Skin epidermis (tissue), 12 donors: ENCODE measurements at regions not wholly inside any gene's neighbourhood (a gene's known extent, or its start where the extent isn't known, plus 50 kb on each side); places are given as distances from the start of the nearest gene placed in this dataset.
"Not testable (repeated sequence)": the region's sequence is repeated elsewhere in the genome, so short reads cannot be mapped to it uniquely, and the experiment has no call there.

ENCODE experiments used
- H3K27ac ChIP-seq, 21 experiments: fragments of 200-600 bp; sonication (generic) in 11 of 21; one replicate each; pipeline ENCODE4 v1.5.0; 2020; ENCODE audit warnings: mild to moderate bottlenecking in 3 of 21, inconsistent platforms in 2 of 21, moderate library complexity in 2 of 21
- H3K4me3 ChIP-seq, 7 experiments: fragments of 200-600 bp; sonication (generic) in 2 of 7; one replicate each; pipeline ENCODE4 v1.5.0; 2020; ENCODE audit warnings: inconsistent platforms in 2 of 7, mild to moderate bottlenecking in 2 of 7, moderate library complexity in 1 of 7

DNA sequence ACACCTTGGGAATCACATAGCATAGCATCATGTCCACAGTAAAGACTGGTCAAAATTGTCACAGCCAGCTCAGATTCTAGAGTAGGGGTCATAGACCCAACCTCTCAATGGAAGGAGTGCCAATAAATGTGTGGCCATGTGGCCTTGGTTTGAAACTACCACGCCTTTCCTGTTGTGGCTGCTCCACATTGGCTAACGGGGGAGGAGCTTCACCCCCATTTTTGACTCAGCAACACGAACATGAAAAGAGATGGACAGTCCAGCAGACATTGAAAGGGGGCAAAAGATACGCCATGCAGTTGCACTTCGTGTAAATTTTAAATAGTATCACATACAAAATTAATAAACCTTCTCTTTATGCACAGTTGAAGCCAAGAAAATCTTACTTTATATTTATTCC, 78.4 kb upstream of the HIVEP3 start:
- no peak overlapping the region for H3K4me3 ChIP-seq
- H3K27ac ChIP-seq: no peak overlapping the region

DNA sequence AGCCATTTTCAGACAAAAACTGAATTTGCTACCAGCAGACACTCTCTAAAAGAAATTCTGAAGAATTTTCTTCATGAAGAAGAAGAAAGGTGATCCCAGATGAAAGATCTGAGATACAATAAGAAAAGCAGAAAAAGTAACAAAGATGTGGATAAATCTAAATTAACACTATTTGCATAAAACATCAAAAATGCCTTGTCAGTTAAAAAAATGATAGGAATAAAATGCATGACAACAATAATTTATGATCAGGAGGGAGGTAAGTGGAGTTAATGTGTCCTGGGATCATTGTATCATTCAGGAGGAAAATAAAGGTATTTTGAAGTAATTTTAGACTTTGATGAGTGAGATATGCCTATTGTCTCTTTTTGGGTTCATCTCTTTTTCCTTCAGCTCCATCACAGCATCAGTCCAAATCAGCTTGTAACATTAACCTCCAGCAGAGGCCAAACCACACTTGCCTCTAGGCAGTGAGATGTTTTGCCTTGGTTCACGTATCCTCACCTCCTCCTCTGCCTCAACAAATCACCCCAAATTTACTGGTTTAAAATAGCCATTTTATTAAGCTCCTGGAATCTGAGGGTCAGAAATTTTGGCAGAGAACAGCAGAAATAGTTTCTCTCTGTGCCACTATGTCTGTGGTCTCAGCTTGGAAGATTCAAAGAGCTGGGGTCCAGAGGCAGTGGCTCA, 76.9 kb upstream of the HIVEP3 start:
- no peak overlapping the region for H3K27ac ChIP-seq
- H3K4me3 ChIP-seq: no peak overlapping the region

DNA sequence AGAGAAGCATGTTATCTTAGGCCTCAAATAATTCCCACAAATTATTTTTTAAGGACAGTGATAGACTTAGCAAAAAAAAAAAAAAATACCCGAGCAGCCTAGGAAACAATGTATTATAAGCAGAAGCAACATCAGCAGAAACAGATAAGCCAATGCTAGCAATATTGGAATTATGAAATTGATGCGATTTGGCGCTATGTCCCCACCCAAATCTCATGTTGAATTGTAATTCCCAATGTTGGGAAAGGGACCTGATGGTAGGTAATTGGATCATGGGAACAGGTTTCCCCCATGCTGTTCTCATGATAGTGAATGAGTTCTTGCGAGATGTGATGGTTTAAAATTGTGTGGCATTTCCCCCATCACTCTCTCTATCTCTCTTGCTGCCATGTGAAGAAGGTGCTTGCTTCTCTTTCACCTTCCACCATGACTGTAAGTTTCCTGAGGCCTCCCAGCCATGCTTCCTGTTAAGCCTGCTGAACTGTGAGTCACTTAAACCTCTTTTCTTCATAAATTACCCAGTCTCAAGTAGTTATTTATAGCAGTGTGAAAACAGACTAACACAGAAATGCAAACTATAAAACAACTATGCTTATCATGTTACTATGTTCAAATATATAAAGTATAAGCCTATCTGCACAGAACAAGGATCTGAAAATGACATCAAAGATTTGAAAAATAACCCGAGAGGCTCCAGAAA, 75.6 kb upstream of the HIVEP3 start:
- no peak overlapping the region for H3K27ac ChIP-seq
- H3K4me3 ChIP-seq: no peak overlapping the region

DNA sequence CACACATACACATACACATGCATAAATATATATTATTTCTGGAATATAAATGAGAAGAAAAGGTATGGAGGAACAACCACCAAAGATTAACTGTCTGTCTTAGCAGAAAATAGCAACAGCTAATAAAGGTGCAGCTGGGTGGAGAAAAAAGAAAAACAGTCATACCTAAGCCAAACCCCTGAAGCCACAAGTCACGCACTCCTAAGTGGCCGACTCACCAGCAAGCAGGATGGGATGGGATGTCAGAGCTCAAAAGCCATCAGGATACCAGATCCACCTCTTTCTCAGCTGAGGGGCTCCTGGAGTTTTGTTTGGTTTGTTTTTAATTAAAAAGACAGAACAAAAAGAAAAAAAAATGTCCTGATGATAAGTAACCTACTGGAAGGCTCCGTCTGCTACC, 64.7 kb upstream of the HIVEP3 start:
- Histone ChIP-seq H3K27ac (no peak overlapping the region), H3K4me3 (no peak overlapping the region)

DNA sequence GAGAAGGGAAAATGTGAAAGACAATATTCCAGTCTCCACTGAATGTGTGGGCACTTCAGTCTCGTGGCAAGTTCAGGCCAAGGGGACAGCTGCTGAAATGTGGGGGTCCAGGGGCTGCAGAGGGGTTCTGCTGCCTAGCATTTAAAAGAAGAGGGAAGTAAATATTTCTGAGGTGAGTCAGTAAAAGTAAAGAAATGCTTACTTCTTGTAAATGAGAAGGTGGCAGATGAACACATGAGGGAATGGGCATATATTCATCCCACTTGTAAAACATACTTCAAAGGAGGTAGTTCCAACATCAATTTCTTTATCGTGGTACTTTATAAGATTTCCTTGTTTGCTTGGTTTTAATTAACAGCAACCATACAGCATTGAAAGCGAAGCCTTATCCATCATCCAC, 63.1 kb upstream of the HIVEP3 start:
- Histone ChIP-seq H3K27ac (no peak overlapping the region), H3K4me3 (no peak overlapping the region)

DNA sequence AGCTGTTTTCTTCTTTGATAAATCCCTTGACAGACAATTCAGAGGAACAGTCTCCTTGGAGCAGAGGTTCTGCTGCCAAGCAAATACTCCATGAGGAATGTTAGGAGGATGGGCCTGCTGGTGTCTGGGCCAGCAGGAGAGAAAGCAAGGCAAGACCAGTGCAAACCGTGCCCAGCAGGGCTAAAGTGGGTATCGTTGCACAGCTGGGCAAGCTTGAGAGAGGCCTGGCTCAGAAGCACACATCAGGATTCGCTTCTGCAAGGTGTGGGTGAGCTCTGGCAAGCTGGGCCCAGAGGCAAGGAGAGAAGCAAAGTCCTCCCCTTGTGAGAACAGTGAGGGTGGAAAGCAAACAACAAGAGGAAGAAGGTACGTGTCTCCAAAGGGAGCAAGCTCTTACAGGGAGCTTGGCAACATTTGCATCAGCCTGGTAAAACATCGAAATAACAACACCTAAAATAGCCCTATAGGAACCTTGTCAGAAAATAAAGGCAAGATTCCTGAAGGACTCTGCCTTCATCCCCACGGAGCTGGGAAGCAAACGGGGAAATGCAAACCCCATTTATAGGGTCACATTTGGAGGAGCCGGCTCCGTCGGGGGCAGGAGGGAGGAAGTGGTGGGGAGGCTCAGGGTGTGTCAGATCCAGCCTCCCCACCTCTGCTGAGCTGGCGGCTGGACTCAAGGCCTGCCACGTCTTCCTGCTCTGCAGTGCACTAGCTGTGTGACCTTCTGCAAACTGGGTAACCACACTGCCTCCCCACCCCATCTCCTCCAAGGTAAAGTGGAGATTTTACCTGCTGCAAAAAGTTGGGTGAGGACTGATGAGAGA, 62.3 kb upstream of the HIVEP3 start:
- no peak overlapping the region for H3K27ac ChIP-seq
- no peak overlapping the region for H3K4me3 ChIP-seq

DNA sequence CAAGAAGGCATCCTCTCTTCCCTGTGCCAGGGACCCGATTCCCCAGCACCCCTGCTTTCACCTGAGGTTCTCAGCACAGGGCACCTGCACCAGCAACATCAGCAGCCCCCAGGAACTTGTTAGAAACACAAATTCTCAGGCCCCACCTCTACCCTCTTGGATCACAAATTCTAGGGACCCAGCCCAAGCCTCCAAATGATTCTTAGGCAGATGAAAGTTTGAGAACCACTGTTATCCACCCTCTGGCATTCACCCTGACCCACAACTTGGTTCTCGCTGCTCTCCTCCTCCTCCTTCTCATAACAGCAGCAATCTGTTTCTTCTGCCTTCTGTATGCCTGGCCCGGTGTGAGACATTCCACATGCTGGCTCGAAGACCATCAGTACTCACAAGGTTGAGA, 60.3 kb upstream of the HIVEP3 start:
- Histone ChIP-seq H3K4me3 (no peak overlapping the region), H3K27ac (no peak overlapping the region)

DNA sequence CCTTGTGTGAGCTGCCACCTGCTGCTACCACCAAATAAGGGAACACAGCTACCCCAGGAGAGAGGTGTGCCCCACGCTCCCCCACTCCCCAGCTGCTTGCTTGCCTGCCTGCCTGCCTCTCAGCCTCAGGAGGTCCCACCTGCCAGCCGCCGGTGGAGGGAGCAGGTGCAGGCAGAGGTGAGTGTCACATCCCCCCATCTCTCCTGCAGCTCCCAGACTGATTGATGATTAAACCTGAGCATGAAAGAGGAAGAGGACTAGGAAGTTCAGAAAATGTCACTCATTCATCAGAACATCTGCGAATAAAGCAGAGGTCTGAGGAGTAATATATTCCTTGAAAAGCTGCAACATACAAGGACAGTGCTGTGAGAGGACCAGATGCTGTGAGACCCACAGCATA, 58.6 kb upstream of the HIVEP3 start:
- H3K4me3 ChIP-seq: no peak overlapping the region
- no peak overlapping the region for H3K27ac ChIP-seq

DNA sequence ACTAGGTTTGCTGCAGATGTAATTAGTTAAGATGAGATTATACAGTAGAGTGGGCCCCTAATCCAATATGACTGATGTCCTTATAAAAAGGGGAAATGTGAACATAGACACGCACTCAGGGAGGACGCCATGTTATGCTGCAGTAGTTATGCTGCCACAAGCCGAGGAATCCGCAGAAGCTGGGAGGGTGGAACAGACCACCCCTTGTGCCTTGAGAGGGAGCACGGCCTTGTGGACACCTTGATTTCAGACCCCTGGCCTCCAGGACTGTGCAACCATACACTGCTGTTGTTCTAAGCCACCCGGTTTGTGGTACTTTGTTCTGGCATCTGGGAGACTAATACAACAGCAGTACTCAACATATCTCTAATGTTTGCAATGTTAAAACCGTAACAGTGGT, 57.9 kb upstream of the HIVEP3 start:
- Histone ChIP-seq H3K27ac (no peak overlapping the region), H3K4me3 (no peak overlapping the region)

DNA sequence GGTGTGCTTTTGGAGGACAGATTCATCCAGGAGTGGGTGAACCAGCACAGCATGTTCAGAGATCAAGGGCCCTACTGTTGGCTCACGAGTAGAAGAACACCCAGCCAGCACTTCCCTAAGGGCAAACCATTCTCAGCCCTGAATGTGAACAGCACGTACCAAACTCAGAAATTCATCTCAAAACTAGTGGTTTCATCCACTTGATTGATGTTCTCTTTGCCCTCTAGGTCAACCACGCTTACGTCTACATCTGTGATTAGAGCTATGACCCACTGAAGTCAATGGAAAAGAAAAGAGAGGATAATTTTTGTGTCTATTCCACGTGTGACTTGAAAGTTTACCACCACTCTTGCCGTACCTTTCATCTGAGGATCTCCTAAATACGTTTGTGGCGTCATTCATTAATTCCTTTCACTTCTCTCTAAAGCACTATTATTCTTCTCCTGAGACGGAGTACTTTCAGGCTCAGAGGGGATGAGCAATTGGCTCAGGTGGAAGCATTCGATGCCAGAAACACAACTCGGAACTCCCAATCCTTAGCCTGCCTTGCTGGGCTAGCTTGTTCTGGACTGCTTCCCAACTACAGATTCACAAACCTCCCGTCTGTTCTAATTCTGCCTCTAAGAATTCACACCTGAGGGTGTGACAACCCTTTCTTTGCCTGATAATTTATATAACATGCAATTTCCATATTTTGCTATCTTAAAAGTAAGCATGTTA, 57.3 kb upstream of the HIVEP3 start:
- Histone ChIP-seq H3K4me3 (no peak overlapping the region), H3K27ac (no peak overlapping the region)

DNA sequence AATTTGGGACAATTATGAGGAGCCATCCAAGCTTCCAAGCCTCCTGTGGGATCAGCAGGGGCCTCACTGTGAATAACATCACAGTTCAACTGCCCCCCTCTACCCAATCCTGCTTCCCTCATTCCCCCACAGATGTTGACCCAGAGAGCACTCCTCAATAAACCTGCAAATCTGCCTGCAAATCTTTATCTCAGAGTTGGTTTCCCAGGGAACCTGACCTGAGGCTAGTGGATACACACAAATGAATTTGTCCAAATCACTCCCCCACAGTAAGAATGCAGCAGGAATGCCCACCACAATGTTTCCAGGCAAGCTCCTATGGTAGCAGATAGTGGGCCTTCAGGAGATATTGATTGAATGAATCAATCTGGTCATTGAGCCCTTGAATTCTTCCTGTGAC, 56.4 kb upstream of the HIVEP3 start:
- Histone ChIP-seq H3K4me3 (no peak overlapping the region), H3K27ac (no peak overlapping the region)

DNA sequence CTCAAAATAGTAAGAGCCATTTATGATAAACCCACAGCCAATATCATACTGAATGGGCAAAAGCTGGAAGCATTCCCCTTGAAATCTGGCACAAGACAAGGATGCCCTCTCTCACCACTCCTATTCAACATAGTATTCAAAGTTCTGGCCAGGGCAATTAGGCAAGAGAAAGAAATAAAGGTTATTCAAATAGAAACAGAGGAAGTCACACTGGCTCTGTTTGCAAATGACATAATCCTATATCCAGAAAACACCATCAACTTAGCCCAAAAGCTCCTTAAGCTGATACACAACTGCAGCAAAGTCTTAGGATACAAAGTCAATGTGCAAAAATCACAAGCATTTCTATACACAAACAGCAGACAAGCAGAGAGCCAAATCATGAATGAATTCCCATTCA, 49.8 kb upstream of the HIVEP3 start:
- not testable (repeated sequence) for H3K27ac ChIP-seq, H3K4me3 ChIP-seq
